EL (cell line): ENCODE measurements at regions not wholly inside any gene's neighbourhood (a gene's known extent, or its start where the extent isn't known, plus 50 kb on each side); places are given as distances from the start of the nearest gene placed in this dataset.

Source experiments
- DNase-seq: peaks from one replicate; pipeline ENCODE4 v3.0.0-alpha.2; 2016

DNA sequence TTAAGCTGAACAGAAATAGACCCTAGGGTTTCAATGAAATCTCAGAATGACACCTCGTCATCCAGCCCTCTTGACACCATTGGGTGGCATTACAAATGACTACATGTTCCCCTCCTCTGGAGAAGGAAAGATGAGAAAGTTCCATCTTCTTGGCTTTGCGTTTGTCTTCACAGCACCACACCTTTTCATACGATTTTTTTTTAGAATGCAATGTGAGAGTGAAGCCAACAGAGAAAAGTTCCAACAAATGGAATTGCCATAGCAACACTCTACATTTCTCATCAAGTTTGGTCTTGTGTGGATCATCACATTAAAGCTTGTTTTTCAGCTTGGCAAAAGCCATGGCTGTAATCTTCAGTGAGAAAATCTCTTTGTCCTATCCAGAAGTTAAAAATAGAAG, 183.4 kb upstream of the SNX7 start:
- DNase-seq, result no peak

- no peak for DNase-seq
These were observed 188.6 kb upstream of the SNX7 start for GRCh38 chr1:98472878-98473277.

DNA sequence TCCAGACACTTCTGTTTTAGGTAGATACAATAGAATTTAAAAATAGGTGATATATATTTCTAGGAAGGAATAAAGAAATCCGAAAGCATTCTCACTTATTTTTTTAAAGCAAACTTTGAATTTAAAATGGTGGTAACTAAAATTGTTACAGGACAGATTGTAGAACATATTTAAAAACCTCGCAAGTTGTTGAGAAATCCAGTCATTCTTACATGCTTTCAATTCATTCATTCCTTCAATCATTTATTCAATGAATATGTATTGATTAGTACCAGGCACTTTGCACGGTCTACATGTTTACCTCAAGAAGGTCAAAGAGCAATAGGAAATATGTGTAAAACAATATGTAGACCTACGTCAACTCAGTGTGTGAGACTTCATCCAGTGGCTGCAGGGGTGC, 189.9 kb upstream of the SNX7 start:
- no peak for DNase-seq

- peak; percentile 68 for DNase-seq
These were observed 193.3 kb upstream of the SNX7 start for GRCh38 chr1:98468111-98468717.

GRCh38 chr1:98467586-98467985, 193.9 kb upstream of the SNX7 start:
- no peak for DNase-seq

- DNase-seq, result no peak
These were observed 194.4 kb upstream of the SNX7 start for GRCh38 chr1:98467122-98467521.

DNA sequence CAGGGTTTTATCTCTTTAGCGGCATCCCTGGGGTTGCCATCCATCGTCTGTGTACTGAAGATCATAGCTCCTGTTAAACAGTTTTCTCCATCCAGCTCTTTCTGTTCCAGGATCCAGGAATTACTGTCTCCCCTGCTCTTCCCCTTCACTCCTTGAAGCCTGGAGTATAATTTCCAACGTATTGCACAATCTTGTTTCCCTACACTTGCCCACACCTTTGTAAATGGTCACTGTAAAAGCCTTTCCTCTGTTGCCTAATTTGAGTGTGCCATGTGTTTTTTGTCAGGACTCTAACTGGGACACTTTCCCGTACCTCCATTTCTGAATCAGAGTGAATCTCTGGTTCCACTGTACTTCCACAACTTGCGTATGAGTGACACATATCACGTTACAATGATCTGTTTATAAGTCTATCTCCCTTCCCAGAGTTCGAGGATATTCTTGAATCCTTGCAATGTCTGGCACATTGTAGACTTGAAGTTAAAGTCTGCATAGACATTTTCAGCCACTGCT, 199.6 kb upstream of the SNX7 start:
- no peak for DNase-seq

DNA sequence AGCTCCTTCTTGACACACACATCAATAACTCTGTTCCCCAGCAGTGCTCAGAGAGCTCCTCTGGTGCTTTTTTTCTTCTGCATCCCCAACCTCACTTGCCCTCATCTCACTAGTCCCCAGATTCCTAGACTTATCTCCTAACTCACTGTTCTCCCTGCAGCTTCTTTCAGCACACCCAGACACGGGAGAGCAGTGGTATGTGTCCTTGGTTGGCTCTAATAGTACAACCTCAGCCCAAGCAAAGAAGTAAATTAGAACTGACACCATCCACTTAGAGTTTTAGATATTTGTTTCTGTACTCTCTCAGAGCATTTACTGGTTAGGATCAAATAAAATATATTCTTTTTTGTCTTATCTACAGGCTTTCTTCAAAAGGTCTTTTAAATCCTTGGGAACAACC, 201.4 kb upstream of the SNX7 start:
- DNase-seq, result no peak

- DNase-seq, result no peak
These were observed 202.0 kb upstream of the SNX7 start for GRCh38 chr1:98459486-98459870.

- no peak for DNase-seq
These were observed 202.7 kb upstream of the SNX7 start for GRCh38 chr1:98458511-98459485.

GRCh38 chr1:98457248-98457647, 204.3 kb upstream of the SNX7 start:
- no peak for DNase-seq

GRCh38 chr1:98454666-98455065, 206.9 kb upstream of the SNX7 start:
- DNase-seq, result no peak

- DNase-seq, result no peak
These were observed 208.5 kb upstream of the SNX7 start for GRCh38 chr1:98453066-98453465.

DNA sequence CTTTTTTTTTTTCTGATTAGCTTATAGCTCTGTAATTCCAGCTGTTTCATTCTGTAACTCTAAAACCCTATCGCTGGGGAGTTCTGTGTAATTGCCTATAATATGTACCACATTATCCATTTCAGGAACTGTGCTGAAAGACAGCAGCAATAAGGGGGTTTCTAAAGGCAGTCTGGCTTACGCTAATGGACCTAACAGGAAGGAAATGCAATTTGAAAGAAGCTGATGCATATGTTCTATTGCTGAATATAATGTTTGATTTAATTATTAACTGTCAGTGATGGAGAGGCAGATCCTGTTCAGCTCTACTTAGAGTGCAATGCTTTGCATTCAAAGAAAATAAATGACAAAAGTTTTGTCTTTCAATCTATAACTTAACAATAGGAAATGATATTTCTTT, 209.4 kb upstream of the SNX7 start:
- no peak for DNase-seq

GRCh38 chr1:98441281-98441680, 220.2 kb upstream of the SNX7 start:
- DNase-seq, result no peak

- no peak for DNase-seq
These were observed 222.1 kb upstream of the SNX7 start for GRCh38 chr1:98439471-98439870.

- no peak for DNase-seq
These were observed 224.0 kb upstream of the SNX7 start for GRCh38 chr1:98437540-98437939.

DNA sequence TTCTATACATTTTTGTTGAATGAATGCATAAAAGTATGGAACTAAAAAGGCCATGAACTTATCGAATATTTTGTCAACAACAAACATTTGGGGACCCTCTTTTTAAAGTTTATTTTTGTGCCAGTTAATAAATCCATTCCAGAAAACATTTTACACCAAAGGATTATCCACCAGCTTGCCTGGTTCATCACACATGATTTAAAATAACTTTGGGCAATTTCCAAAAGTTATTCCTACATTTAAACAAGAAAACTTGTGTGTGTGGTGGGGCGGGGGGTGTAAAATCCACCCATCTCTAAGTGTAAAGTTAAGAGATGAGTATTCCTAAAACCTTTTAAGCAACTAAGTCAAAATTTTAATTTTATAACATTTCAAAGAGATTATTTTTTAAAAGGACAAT, 224.5 kb upstream of the SNX7 start:
- DNase-seq, result no peak

- no peak for DNase-seq
These were observed 231.5 kb upstream of the SNX7 start for GRCh38 chr1:98429965-98430443.

DNA sequence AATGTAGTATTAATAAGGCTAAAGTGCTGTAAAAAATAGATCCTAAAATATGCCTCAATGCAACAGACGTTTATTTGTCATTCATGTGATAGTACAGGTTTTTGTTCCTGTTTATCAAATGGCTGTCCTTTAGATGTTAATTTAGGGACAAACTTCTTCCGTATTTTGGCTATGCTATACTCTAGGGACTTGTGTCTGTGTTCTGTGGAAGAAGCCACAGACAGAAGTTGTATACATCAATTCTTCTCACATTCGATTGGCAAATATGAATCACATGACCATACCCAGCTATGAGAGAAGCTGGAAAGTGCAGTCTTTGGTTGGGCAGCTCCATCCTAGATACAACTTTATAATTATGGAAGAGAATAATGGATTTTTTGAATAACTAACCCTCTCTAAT, 232.7 kb upstream of the SNX7 start:
- DNase-seq, result no peak

GRCh38 chr1:98427664-98428063, 233.9 kb upstream of the SNX7 start:
- DNase-seq, result no peak

DNA sequence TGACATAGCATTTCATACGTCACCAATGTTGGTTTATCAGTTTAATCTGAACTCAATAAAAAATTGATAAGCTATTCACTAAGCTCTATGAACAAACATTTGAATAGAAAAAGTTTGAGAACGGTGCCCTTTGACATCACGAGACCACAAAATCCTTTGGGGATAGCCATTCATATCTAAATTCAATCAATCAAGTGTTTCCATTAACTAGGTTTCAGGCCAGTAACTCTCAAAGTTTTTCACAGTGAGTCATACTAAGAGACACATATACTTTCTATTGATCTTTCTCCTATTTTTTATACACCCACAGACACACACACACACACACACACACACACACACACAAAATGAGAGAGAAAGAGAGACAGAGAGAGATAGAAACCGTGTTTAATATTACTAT, 235.4 kb upstream of the SNX7 start:
- DNase-seq, result no peak

DNA sequence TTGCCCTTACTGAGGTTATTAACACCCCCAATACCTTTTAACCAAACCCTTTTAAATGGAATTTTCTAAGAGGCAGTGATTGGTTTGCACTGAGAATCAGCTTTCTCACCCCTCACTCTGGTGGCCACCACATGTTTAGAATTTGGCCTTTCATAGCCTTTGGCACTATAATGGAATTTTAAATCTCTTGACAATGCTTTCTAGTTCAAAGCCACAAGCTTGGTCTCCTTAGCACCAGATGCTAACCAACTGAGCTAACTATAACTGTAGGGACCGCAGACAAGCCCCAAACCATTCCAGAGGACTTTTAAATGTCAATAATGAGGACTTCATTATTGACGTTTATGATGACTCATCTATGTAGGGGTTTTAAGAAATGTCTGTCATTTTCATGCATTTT, 238.7 kb upstream of the SNX7 start:
- peak; percentile 34 for DNase-seq

DNA sequence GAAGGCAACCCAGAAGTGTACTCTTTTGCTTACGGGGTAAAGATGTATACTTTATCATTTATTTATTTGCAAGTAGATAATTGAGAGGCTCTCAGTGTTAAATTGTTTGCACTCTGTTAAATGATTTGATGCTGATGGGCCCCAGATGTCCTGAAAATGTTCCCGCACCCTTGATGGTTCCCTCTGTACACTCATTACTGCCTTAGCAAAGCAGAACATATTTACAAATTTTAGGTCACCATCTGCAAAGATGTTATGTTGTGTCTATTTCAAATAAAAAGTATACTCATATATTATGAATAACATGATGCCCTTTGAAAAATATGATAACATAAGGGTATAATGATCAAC, 240.5 kb upstream of the SNX7 start:
- DNase-seq, result no peak
